Heart left ventricle (tissue), 16 donors: ENCODE measurements at regions not wholly inside any gene's neighbourhood (a gene's known extent, or its start where the extent isn't known, plus 50 kb on each side); places are given as distances from the start of the nearest gene placed in this dataset.

ENCODE experiments used
- ATAC-seq, 4 donors: fragments of 200-7000 bp; cut with Tn5 transposase; one replicate each; pipeline ENCODE4 v1.9.1; 2020 to 2022; ENCODE audit warnings: moderate library complexity in 4 of 4, mild to moderate bottlenecking in 3 of 4, moderate number of reproducible peaks in 1 of 4
- DNase-seq, 5 donors: peaks; one replicate each; pipeline ENCODE4 v3.0.0-alpha.2; 2020
- H3K27ac ChIP-seq, 12 donors: fragments of 200-600 bp; sonication (generic) in 4 of 12; one replicate each; pipeline versions ENCODE4 v1.5.0 to v1.8.0; 2016 to 2022; ENCODE audit warnings: mild to moderate bottlenecking in 2 of 12
- H3K27me3 ChIP-seq, 9 donors: fragments of 200-600 bp; sonication (generic) in 2 of 9; one replicate each; pipeline versions ENCODE4 v1.5.1 to v1.8.0; 2016 to 2022; ENCODE audit warnings: mild to moderate bottlenecking in 3 of 9
- H3K36me3 ChIP-seq, 9 donors: fragments of 200-600 bp; sonication (generic) in 2 of 9; one replicate each; pipeline versions ENCODE4 v1.5.0 to v1.8.0; 2018 to 2022; ENCODE audit warnings: mild to moderate bottlenecking in 2 of 9
- H3K4me1 ChIP-seq, 12 donors: fragments of 200-600 bp; sonication (generic) in 4 of 12; one replicate each; pipeline versions ENCODE4 v1.5.0 to v1.8.0; 2016 to 2022; ENCODE audit warnings: mild to moderate bottlenecking in 3 of 12
- H3K4me3 ChIP-seq, 12 donors: fragments of 200-600 bp; sonication (generic) in 4 of 12; one replicate each; pipeline versions ENCODE4 v1.5.0 to v1.8.0; 2017 to 2022; ENCODE audit warnings: mild to moderate bottlenecking in 9 of 12, moderate library complexity in 4 of 12
- H3K9me3 ChIP-seq, 12 donors: fragments of 200-600 bp; sonication (generic) in 4 of 12; one replicate each; pipeline versions ENCODE4 v1.5.0 to v1.8.0; 2016 to 2022; ENCODE audit warnings: mild to moderate bottlenecking in 1 of 12
- CTCF ChIP-seq, 12 donors: fragments of 200-600 bp; sonication (generic) in 4 of 12; IDR thresholded peaks; one replicate each; pipeline versions ENCODE4 v1.5.0 to v1.8.0; 2018 to 2022; ENCODE audit warnings: antibody characterized with exemption in 12 of 12, mild to moderate bottlenecking in 5 of 12
- POLR2A ChIP-seq, 2 donors: fragments of 450-650 bp; IDR thresholded peaks; one replicate each; pipeline ENCODE4 v1.6.1; 2017; ENCODE audit warnings: antibody characterized with exemption in 2 of 2, mild to moderate bottlenecking in 2 of 2, moderate library complexity in 2 of 2
- WGBS, 4 donors: extraction: QIAGEN DNeasy Blood & Tissue Kit in 2 of 4; methylation state at CpG; one replicate each; pipeline versions ENCODE4 v1.1.5 to v1.1.7; 2013 to 2018; 5-methylcytosine and 5-hydroxymethylcytosine counted together
- intact Hi-C, 10 donors: fragments of 100-400 bp; cut with DNase I; formaldehyde crosslinking; loops; one replicate each; pipeline versions ENCODE4 v1.11.1 to v1.14.2; 2022
- donor health status: ischemic (EF 13 %, LVEDD 7.1; RV severe dilation, severe dysfunction).
- donor health status: healthy with polysubstance abuse.
- donor health status: DM: no; HTN: yes; CAD: no.
- donor health status: DM: no; HTN: no; CAD: no.
- donor health status: ischemic (EF 25% LVEDD 6.9; RV normal size, moderate dysfunction).
- donor health status: ischemic (EF 25% LVEDD 5.7; RV mildly dilated, moderate dysfunction).
- donor health status: healthy.
- donor health status: DM: yes; HTN: yes; CAD: no.
- donor health status: ischemic (EF 35%, LVEDD 5.7; RV mildly dilated, moderate dysfunction).
- donor health status: nonischemic (EF 11% LVEDD 7.7; RV severe dilation, severe dysfunction).
- donor health status: DM: yes; HTN: yes; CAD: no.
- donor health status: PGD.
- donor health status: ischemic (EF 29% LVEDD 5.4; RV normal size, mild dysfunction).
- donor health status: nonischemic (EF 23%, LVEDD 6.1; RV moderate dilation, normal function).

GRCh38 chr1:104189207-104189606 lies 439.5 kb downstream of the AMY1C start:
- TF ChIP-seq CTCF (IDR thresholded peaks at IDR 0.05) (no peak), POLR2A (IDR thresholded peaks at IDR 0.05) (no peak)
- intact Hi-C loops: no loop called here
- Histone ChIP-seq H3K27me3 (no peaks in the 10 kb centered on the region), H3K4me3 (no peak overlapping the region), H3K36me3 (no peaks in the 10 kb centered on the region), H3K27ac (no peak overlapping the region), H3K4me1 (no peaks in the 10 kb centered on the region), H3K9me3 (peaks cover 0 to 4% (median 0%) of the 10 kb centered on the region in 12 donors)
- DNase-seq: no peak
- WGBS, 4 donors: 64 to 81% (median 65%) methylated on average over 1 of the region's 1 CpG
- no peak for ATAC-seq

- ATAC-seq (no peak), DNase-seq (no peak)
- intact Hi-C loops: no loop called here
- Histone ChIP-seq H3K36me3 (no peaks in the 10 kb centered on the region), H3K4me1 (no peaks in the 10 kb centered on the region), H3K9me3 (peaks cover 0 to 4% (median 0%) of the 10 kb centered on the region in 12 donors), H3K27ac (no peak overlapping the region), H3K27me3 (no peaks in the 10 kb centered on the region), H3K4me3 (no peak overlapping the region)
- TF ChIP-seq POLR2A (IDR thresholded peaks at IDR 0.05) (no peak), CTCF (IDR thresholded peaks at IDR 0.05) (no peak)
- WGBS, 4 donors: 52 to 65% (median 61%) methylated on average over 1 of the region's 1 CpG
These were observed 441.1 kb downstream of the AMY1C start for GRCh38 chr1:104190821-104191220.

- H3K4me3 ChIP-seq: no peak overlapping the region
- H3K36me3 ChIP-seq: no peaks in the 10 kb centered on the region
- no peak for TF ChIP-seq POLR2A (IDR thresholded peaks at IDR 0.05)
- TF ChIP-seq CTCF (IDR thresholded peaks at IDR 0.05): no peak
- H3K27me3 ChIP-seq: no peaks in the 10 kb centered on the region
- ATAC-seq (no peak), DNase-seq (no peak)
- intact Hi-C loops: no loop called here
- peaks cover 0 to 16% (median 0%) of the 10 kb centered on the region in 12 donors for H3K9me3 ChIP-seq
- no peaks in the 10 kb centered on the region for H3K4me1 ChIP-seq
- H3K27ac ChIP-seq: no peak overlapping the region
These were observed 445.7 kb downstream of the AMY1C start for GRCh38 chr1:104195395-104195794.

- ATAC-seq: no peak
- no peak overlapping the region for H3K27ac ChIP-seq
- no peak for TF ChIP-seq POLR2A (IDR thresholded peaks at IDR 0.05)
- TF ChIP-seq CTCF (IDR thresholded peaks at IDR 0.05): no peak
- intact Hi-C loops: no loop called here
- no peak overlapping the region for H3K4me3 ChIP-seq
- H3K27me3 ChIP-seq: no peaks in the 10 kb centered on the region
- H3K9me3 ChIP-seq: peaks cover 0 to 24% (median 4%) of the 10 kb centered on the region in 12 donors
- H3K4me1 ChIP-seq: no peaks in the 10 kb centered on the region
- no peaks in the 10 kb centered on the region for H3K36me3 ChIP-seq
- DNase-seq: no peak
These were observed 446.4 kb downstream of the AMY1C start for GRCh38 chr1:104196136-104196535.
